H1 (cell line): ENCODE measurements at regions not wholly inside any gene's neighbourhood (a gene's known extent, or its start where the extent isn't known, plus 50 kb on each side); places are given as distances from the start of the nearest gene placed in this dataset.

ENCODE experiments used
- CTCF ChIA-PET: fragments of 300-600 bp; sonication (Branson Sonifier 250); formaldehyde crosslinking; loops from one replicate; lab custom pipeline; 2021; ENCODE audit not compliant: partially characterized antibody; lab: Charles Lee
- POLR2A ChIA-PET: fragments of 300-600 bp; sonication (Branson Sonifier 250); formaldehyde crosslinking; loops from one replicate; lab custom pipeline; 2021; ENCODE audit warnings: inconsistent platforms; ENCODE audit not compliant: partially characterized antibody; lab: Charles Lee
- DNase-seq, 2 experiments: peaks; one replicate each; pipeline versions ENCODE4 v3.0.0 to v3.0.0-alpha.2; 2010 to 2022; ENCODE audit warnings: low spot score in 2 of 2, low read depth in 1 of 2, mixed read lengths in 1 of 2
- FAIRE-seq: peaks from 2 replicates; lab custom pipeline; 2011; peaks lifted over from hg19 to GRCh38; lab: Jason Lieb, UNC
- H2AFZ ChIP-seq: 2 replicates; pipeline ENCODE4 v1.8.1; 2012; ENCODE audit warnings: low read length, inconsistent platforms
- H2AK5ac ChIP-seq: 2 replicates; pipeline ENCODE4 v1.6.1; 2013; ENCODE audit warnings: low read depth, low read length
- H2BK120ac ChIP-seq: replicated peaks from 2 replicates; pipeline ENCODE3; 2013; ENCODE audit warnings: low read depth, low read length, inconsistent platforms
- H2BK12ac ChIP-seq: 2 replicates; pipeline ENCODE4 v1.6.1; 2013; ENCODE audit warnings: low read depth, low read length
- H2BK15ac ChIP-seq: 2 replicates; pipeline ENCODE4 v1.6.1; 2013; ENCODE audit warnings: low read length
- H2BK20ac ChIP-seq: 2 replicates; pipeline ENCODE4 v1.6.1; 2013; ENCODE audit warnings: low read length
- H2BK5ac ChIP-seq: 2 replicates; pipeline ENCODE4 v1.6.1; 2013; ENCODE audit warnings: low read depth, low read length
- H3K14ac ChIP-seq: 2 replicates; pipeline ENCODE4 v1.6.1; 2013; ENCODE audit warnings: inconsistent platforms; ENCODE audit not compliant: insufficient read length
- H3K18ac ChIP-seq: 2 replicates; pipeline ENCODE4 v1.6.1; 2013; ENCODE audit warnings: low read length; ENCODE audit errors: extremely low read depth
- H3K23ac ChIP-seq: 2 replicates; pipeline ENCODE4 v1.6.1; 2013; ENCODE audit warnings: inconsistent platforms; ENCODE audit not compliant: insufficient read length
- H3K23me2 ChIP-seq: 2 replicates; pipeline ENCODE4 v1.6.1; 2013; ENCODE audit warnings: low read depth, low read length
- H3K27ac ChIP-seq: 2 replicates; pipeline ENCODE4 v1.6.1; 2011; ENCODE audit warnings: low read depth, low read length, inconsistent platforms
- H3K27me3 ChIP-seq, 4 experiments: replicated peaks in 1 of 4; 1 replicate in 1 of 4; 2 replicates in 3 of 4; pipeline versions ENCODE4 v1.6.1 to v1.8.1; 2011 to 2013; ENCODE audit warnings: low read length in 3 of 4, mild to moderate bottlenecking in 3 of 4, inconsistent platforms in 2 of 4, mixed read lengths in 2 of 4, moderate library complexity in 1 of 4; ENCODE audit not compliant: control insufficient read depth in 3 of 4, insufficient read depth in 3 of 4; ENCODE audit errors: extremely low read depth in 1 of 4
- H3K36me3 ChIP-seq, 4 experiments: 2 replicates each; pipeline versions ENCODE4 v1.6.1 to v1.8.1; 2011 to 2013; ENCODE audit warnings: mild to moderate bottlenecking in 4 of 4, low read length in 3 of 4, moderate library complexity in 2 of 4, control low read depth in 1 of 4, inconsistent platforms in 1 of 4; ENCODE audit not compliant: insufficient read depth in 4 of 4, control insufficient read depth in 2 of 4
- H3K4ac ChIP-seq: replicated peaks from 2 replicates; pipeline ENCODE3; 2013; ENCODE audit warnings: low read length, low read depth, mixed read lengths, inconsistent platforms; ENCODE audit not compliant: insufficient read length
- H3K4me1 ChIP-seq, 4 experiments: replicated peaks in 1 of 4; 1 replicate in 1 of 4; 2 replicates in 3 of 4; pipeline versions ENCODE4 v1.6.1 to v1.8.1; 2011 to 2013; ENCODE audit warnings: low read length in 3 of 4, inconsistent platforms in 2 of 4, mixed read lengths in 1 of 4; ENCODE audit not compliant: insufficient read depth in 4 of 4, control insufficient read depth in 3 of 4
- H3K4me2 ChIP-seq, 2 experiments: 2 replicates each; pipeline versions ENCODE4 v1.6.1 to v1.8.1; 2011 to 2013; ENCODE audit warnings: low read depth in 2 of 2, low read length in 2 of 2, control low read depth in 1 of 2, inconsistent platforms in 1 of 2, mild to moderate bottlenecking in 1 of 2; ENCODE audit not compliant: insufficient read depth in 1 of 2
- H3K4me3 ChIP-seq, 4 experiments: fragments of 200-600, 300-600 bp in 1 of 4; sonication (generic), shearing (Covaris generic), sonication (Bioruptor Twin) in 1 of 4; 2 replicates each; pipeline versions ENCODE4 v1.5.1 to v1.8.1; 2011 to 2016; ENCODE audit warnings: low read length in 4 of 4, low read depth in 3 of 4, control low read depth in 2 of 4, inconsistent platforms in 2 of 4, mild to moderate bottlenecking in 2 of 4, mixed read lengths in 1 of 4, moderate library complexity in 1 of 4; ENCODE audit not compliant: insufficient read depth in 2 of 4; ENCODE audit errors: extremely low read depth in 1 of 4
- H3K56ac ChIP-seq: replicated peaks from 2 replicates; pipeline ENCODE3; 2013; ENCODE audit warnings: low read depth, mild to moderate bottlenecking, mixed read lengths, low read length, inconsistent platforms; ENCODE audit not compliant: insufficient read length
- H3K79me1 ChIP-seq: 2 replicates; pipeline ENCODE4 v1.6.1; 2013; ENCODE audit warnings: low read depth, low read length, control low read depth
- H3K79me2 ChIP-seq, 2 experiments: 2 replicates each; pipeline versions ENCODE4 v1.6.1 to v1.8.1; 2012 to 2013; ENCODE audit warnings: low read length in 2 of 2, mild to moderate bottlenecking in 2 of 2, inconsistent platforms in 1 of 2; ENCODE audit not compliant: insufficient read depth in 2 of 2, control insufficient read depth in 1 of 2
- H3K9ac ChIP-seq, 4 experiments: replicated peaks in 1 of 4; 1 replicate in 1 of 4; 2 replicates in 3 of 4; pipeline versions ENCODE4 v1.6.1 to v1.8.1; 2011 to 2013; ENCODE audit warnings: low read depth in 3 of 4, low read length in 3 of 4, control low read depth in 2 of 4, mild to moderate bottlenecking in 2 of 4, moderate library complexity in 2 of 4, inconsistent platforms in 1 of 4; ENCODE audit errors: extremely low read depth in 1 of 4
- H3K9me3 ChIP-seq, 2 experiments: 2 replicates each; pipeline versions ENCODE4 v1.6.1 to v1.8.1; 2012 to 2013; ENCODE audit warnings: mild to moderate bottlenecking in 2 of 2, moderate library complexity in 2 of 2, control low read depth in 1 of 2, inconsistent platforms in 1 of 2, low read depth in 1 of 2, low read length in 1 of 2, mixed read lengths in 1 of 2; ENCODE audit not compliant: insufficient read depth in 2 of 2
- H4K20me1 ChIP-seq, 2 experiments: replicated peaks in 1 of 2; 2 replicates each; pipeline versions ENCODE3 to v1.8.1; 2011 to 2013; ENCODE audit warnings: inconsistent platforms in 2 of 2, low read length in 2 of 2, mild to moderate bottlenecking in 1 of 2; ENCODE audit not compliant: insufficient read depth in 2 of 2, control insufficient read depth in 1 of 2
- H4K5ac ChIP-seq: 2 replicates; pipeline ENCODE4 v1.6.1; 2013; ENCODE audit warnings: low read length, low read depth, mixed read lengths, inconsistent platforms; ENCODE audit not compliant: insufficient read length
- H4K8ac ChIP-seq: 2 replicates; pipeline ENCODE4 v1.8.0; 2013; ENCODE audit warnings: mild to moderate bottlenecking, moderate library complexity, low read length, inconsistent platforms; ENCODE audit not compliant: insufficient read depth; ENCODE audit errors: extremely low read depth
- H4K91ac ChIP-seq: replicated peaks from 2 replicates; pipeline ENCODE3; 2013; ENCODE audit warnings: low read length, mixed read lengths, inconsistent platforms; ENCODE audit not compliant: insufficient read length
- BRCA1 ChIP-seq: IDR thresholded peaks from 2 replicates; pipeline ENCODE4 v1.6.1; 2012; ENCODE audit warnings: low read depth, low read length, improper control_type of control experiment
- CBX5 ChIP-seq: fragments of 300-800, 300-1000 bp; sonication (generic); IDR thresholded peaks from 2 replicates; pipeline ENCODE4 v1.7.1; 2016; ENCODE audit warnings: antibody characterized with exemption, low read length, low read depth
- EGR1 ChIP-seq: IDR thresholded peaks from 2 replicates; pipeline ENCODE4 v1.6.1; 2011; ENCODE audit warnings: low read depth, low read length, borderline replicate concordance
- MAX ChIP-seq: IDR thresholded peaks from 2 replicates; pipeline ENCODE4 v1.6.1; 2012; ENCODE audit warnings: inconsistent platforms
- NANOG ChIP-seq: IDR thresholded peaks from 2 replicates; pipeline ENCODE4 v1.6.1; 2011; ENCODE audit warnings: low read length, low read depth, mild to moderate bottlenecking, inconsistent platforms; ENCODE audit not compliant: insufficient read depth, poor library complexity, severe bottlenecking
- RAD21 ChIP-seq, 2 experiments: IDR thresholded peaks in 1 of 2; conservative IDR thresholded peaks in 1 of 2; 2 replicates each; pipeline ENCODE4 v1.6.1; 2011; ENCODE audit warnings: low read depth in 2 of 2, low read length in 2 of 2, improper control_type of control experiment in 1 of 2, inconsistent platforms in 1 of 2, mild to moderate bottlenecking in 1 of 2, moderate library complexity in 1 of 2
- RXRA ChIP-seq: IDR thresholded peaks from 2 replicates; pipeline ENCODE4 v1.6.1; 2011; ENCODE audit warnings: low read depth, mild to moderate bottlenecking, low read length, moderate library complexity; ENCODE audit not compliant: insufficient read depth
- SP2 ChIP-seq: IDR thresholded peaks from 2 replicates; pipeline ENCODE4 v1.6.1; 2012; ENCODE audit warnings: mild to moderate bottlenecking, low read length, inconsistent platforms
- WGBS, 2 experiments: shearing (Covaris generic) in 1 of 2; methylation state at CpG; one replicate each; pipeline versions ENCODE4 v1.1.6 to v1.1.7; 2013 to 2015; ENCODE audit warnings: low lambda C conversion rate in 2 of 2, mixed read lengths in 2 of 2, inconsistent platforms in 1 of 2, low coverage in 1 of 2, missing lambda C conversion rate in 1 of 2; ENCODE audit not compliant: insufficient replicate concordance in 2 of 2, insufficient coverage in 1 of 2, insufficient read length in 1 of 2; ENCODE audit errors: extremely low coverage in 1 of 2, missing lambda C conversion rate in 1 of 2; 5-methylcytosine and 5-hydroxymethylcytosine counted together
- TF ChIP-seq, protein P1 (sequence below): IDR thresholded peaks from 2 replicates; pipeline ENCODE4 v1.6.1; 2011; ENCODE audit warnings: low read length, improper control_type of control experiment
- TF ChIP-seq, protein P2 (sequence below): IDR thresholded peaks from 2 replicates; pipeline ENCODE4 v1.6.1; 2012; ENCODE audit warnings: low read length, inconsistent platforms
- TF ChIP-seq, protein P3 (sequence below): IDR thresholded peaks from 2 replicates; pipeline ENCODE4 v1.6.1; 2011; ENCODE audit warnings: low read depth, mild to moderate bottlenecking, low read length; ENCODE audit not compliant: insufficient read depth

GRCh38 chr22:34306361-34306760 lies 386.1 kb upstream of the LARGE1 start:
- Histone ChIP-seq H2BK12ac (no peak overlapping the region), H2BK20ac (no peak overlapping the region), H3K9ac (no peak overlapping the region), H4K8ac (no peak overlapping the region), H3K27ac (no peak overlapping the region), H3K4ac (no peak overlapping the region), H4K91ac (no peak overlapping the region), H3K23ac (no peak overlapping the region), H4K20me1 (no peaks in the 10 kb centered on the region), H3K79me2 (no peaks in the 10 kb centered on the region), H3K4me3 (no peak overlapping the region), H2AFZ (no peak overlapping the region), H3K9me3 (no peaks in the 10 kb centered on the region), H3K4me2 (no peak overlapping the region), H3K4me1 (no peaks in the 10 kb centered on the region), H4K5ac (no peak overlapping the region), H2BK15ac (no peak overlapping the region), H3K18ac (no peak overlapping the region), H2BK120ac (no peak overlapping the region), H3K36me3 (no peaks in the 10 kb centered on the region), H3K27me3 (no peaks in the 10 kb centered on the region), H3K14ac (no peak overlapping the region), H2AK5ac (no peak overlapping the region), H3K79me1 (no peaks in the 10 kb centered on the region), H3K56ac (no peak overlapping the region), H3K23me2 (peaks cover 2% of the 10 kb centered on the region; the same call in 1 of the 2 replicates), H2BK5ac (no peak overlapping the region)
- ChIA-PET CTCF (no interaction called here), POLR2A (no interaction called here)
- FAIRE-seq (no peak), DNase-seq (no peak)
- 97% methylated on average over 2 of the region's 2 CpGs; no CpG with 5 or more reads in 1 of the 2 experiments for WGBS, 2 experiments
- TF ChIP-seq EGR1 (no peak), CBX5 (no peak), MAX (no peak), RXRA (no peak), RAD21 (IDR thresholded peaks at IDR 0.05 in 1 of 2, conservative IDR thresholded peaks at IDR 0.05 in 1 of 2; ENCODE audit: low read depth in 2 of 2, low read length in 2 of 2) (no peak), SP2 (no peak), NANOG (no peak), BRCA1 (no peak)
- TF ChIP-seq, protein P1, sequence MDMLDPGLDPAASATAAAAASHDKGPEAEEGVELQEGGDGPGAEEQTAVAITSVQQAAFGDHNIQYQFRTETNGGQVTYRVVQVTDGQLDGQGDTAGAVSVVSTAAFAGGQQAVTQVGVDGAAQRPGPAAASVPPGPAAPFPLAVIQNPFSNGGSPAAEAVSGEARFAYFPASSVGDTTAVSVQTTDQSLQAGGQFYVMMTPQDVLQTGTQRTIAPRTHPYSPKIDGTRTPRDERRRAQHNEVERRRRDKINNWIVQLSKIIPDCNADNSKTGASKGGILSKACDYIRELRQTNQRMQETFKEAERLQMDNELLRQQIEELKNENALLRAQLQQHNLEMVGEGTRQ = no peak
- TF ChIP-seq, protein P2, sequence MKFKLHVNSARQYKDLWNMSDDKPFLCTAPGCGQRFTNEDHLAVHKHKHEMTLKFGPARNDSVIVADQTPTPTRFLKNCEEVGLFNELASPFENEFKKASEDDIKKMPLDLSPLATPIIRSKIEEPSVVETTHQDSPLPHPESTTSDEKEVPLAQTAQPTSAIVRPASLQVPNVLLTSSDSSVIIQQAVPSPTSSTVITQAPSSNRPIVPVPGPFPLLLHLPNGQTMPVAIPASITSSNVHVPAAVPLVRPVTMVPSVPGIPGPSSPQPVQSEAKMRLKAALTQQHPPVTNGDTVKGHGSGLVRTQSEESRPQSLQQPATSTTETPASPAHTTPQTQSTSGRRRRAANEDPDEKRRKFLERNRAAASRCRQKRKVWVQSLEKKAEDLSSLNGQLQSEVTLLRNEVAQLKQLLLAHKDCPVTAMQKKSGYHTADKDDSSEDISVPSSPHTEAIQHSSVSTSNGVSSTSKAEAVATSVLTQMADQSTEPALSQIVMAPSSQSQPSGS = no peak
- TF ChIP-seq, protein P3, sequence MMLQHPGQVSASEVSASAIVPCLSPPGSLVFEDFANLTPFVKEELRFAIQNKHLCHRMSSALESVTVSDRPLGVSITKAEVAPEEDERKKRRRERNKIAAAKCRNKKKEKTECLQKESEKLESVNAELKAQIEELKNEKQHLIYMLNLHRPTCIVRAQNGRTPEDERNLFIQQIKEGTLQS = no peak
